ENCODE measurements at regions not wholly inside any gene's neighbourhood (a gene's known extent, or its start where the extent isn't known, plus 50 kb on each side); places are given as distances from the start of the nearest gene placed in this dataset.

GRCh38 chr16:49951574-49952195 is 73.3 kb upstream of the CNEP1R1 start:
- TF ChIP-seq CTCF (conservative IDR thresholded peaks at IDR 0.05) (no peak), ZFX (IDR thresholded peaks at IDR 0.05) (no peak)
